Osteoblast (primary cell): ENCODE measurements at regions not wholly inside any gene's neighbourhood (a gene's known extent, or its start where the extent isn't known, plus 50 kb on each side); places are given as distances from the start of the nearest gene placed in this dataset.

Experiments used
- DNase-seq: peaks from one replicate; pipeline ENCODE4 v3.0.0; 2011; ENCODE audit warnings: low spot score, mixed read lengths; ENCODE audit not compliant: insufficient read length; ENCODE audit errors: missing footprints
- H2AFZ ChIP-seq: 2 replicates; pipeline ENCODE4 v1.6.0; 2011; ENCODE audit warnings: mild to moderate bottlenecking, low read length
- H3K27ac ChIP-seq: 2 replicates; pipeline ENCODE4 v1.5.1; 2011; ENCODE audit warnings: mild to moderate bottlenecking, low read depth, low read length, moderate library complexity
- H3K27me3 ChIP-seq: 2 replicates; pipeline ENCODE4 v1.6.0; 2012; ENCODE audit warnings: mild to moderate bottlenecking, control low read depth, inconsistent platforms, low read length, moderate library complexity; ENCODE audit not compliant: insufficient read depth
- H3K36me3 ChIP-seq: 2 replicates; pipeline ENCODE4 v1.5.1; 2011; ENCODE audit warnings: mild to moderate bottlenecking, low read length, control low read depth, moderate library complexity; ENCODE audit not compliant: insufficient read depth
- H3K4me1 ChIP-seq: 2 replicates; pipeline ENCODE4 v1.5.1; 2011; ENCODE audit warnings: mild to moderate bottlenecking, low read length, control low read depth, moderate library complexity; ENCODE audit not compliant: insufficient read depth
- H3K4me2 ChIP-seq: 2 replicates; pipeline ENCODE4 v1.6.0; 2011; ENCODE audit warnings: mild to moderate bottlenecking, low read length; ENCODE audit not compliant: insufficient read depth
- H3K4me3 ChIP-seq: fragments of 200-600 bp; sonication (generic); 3 replicates; pipeline ENCODE4 v1.5.1; 2012; ENCODE audit warnings: mild to moderate bottlenecking, low read length, inconsistent platforms; ENCODE audit not compliant: insufficient read depth
- H3K79me2 ChIP-seq: 2 replicates; pipeline ENCODE4 v1.6.0; 2012; ENCODE audit warnings: mild to moderate bottlenecking, low read length, control low read depth, inconsistent platforms; ENCODE audit not compliant: insufficient read depth
- H3K9me3 ChIP-seq: 2 replicates; pipeline ENCODE4 v1.5.1; 2011; ENCODE audit warnings: low read depth, low read length, control low read depth
- H4K20me1 ChIP-seq: 2 replicates; pipeline ENCODE4 v1.6.0; 2012; ENCODE audit warnings: mild to moderate bottlenecking, low read length, control low read depth; ENCODE audit not compliant: insufficient read depth
- TF ChIP-seq, protein P1 (sequence below): IDR thresholded peaks from 2 replicates; pipeline ENCODE4 v1.5.1; 2011; ENCODE audit warnings: mild to moderate bottlenecking, low read depth, low read length, moderate library complexity; ENCODE audit errors: extremely low read depth

GRCh38 chr2:228257379-228257778, 75.9 kb upstream of the SPHKAP start:
- Histone ChIP-seq H3K79me2 (no peaks in the 10 kb centered on the region), H3K4me2 (no peak overlapping the region), H3K9me3 (peaks cover 5% of the 10 kb centered on the region), H3K36me3 (no peaks in the 10 kb centered on the region), H3K27me3 (no peaks in the 10 kb centered on the region), H4K20me1 (no peaks in the 10 kb centered on the region), H2AFZ (no peak overlapping the region), H3K4me3 (no peak overlapping the region), H3K27ac (no peak overlapping the region), H3K4me1 (no peaks in the 10 kb centered on the region)
- DNase-seq = no peak
- TF ChIP-seq, protein P1, sequence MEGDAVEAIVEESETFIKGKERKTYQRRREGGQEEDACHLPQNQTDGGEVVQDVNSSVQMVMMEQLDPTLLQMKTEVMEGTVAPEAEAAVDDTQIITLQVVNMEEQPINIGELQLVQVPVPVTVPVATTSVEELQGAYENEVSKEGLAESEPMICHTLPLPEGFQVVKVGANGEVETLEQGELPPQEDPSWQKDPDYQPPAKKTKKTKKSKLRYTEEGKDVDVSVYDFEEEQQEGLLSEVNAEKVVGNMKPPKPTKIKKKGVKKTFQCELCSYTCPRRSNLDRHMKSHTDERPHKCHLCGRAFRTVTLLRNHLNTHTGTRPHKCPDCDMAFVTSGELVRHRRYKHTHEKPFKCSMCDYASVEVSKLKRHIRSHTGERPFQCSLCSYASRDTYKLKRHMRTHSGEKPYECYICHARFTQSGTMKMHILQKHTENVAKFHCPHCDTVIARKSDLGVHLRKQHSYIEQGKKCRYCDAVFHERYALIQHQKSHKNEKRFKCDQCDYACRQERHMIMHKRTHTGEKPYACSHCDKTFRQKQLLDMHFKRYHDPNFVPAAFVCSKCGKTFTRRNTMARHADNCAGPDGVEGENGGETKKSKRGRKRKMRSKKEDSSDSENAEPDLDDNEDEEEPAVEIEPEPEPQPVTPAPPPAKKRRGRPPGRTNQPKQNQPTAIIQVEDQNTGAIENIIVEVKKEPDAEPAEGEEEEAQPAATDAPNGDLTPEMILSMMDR = no peak

- Histone ChIP-seq H3K36me3 (no peaks in the 10 kb centered on the region), H3K9me3 (peaks cover 2% of the 10 kb centered on the region), H3K79me2 (no peaks in the 10 kb centered on the region), H3K27ac (no peak overlapping the region), H3K4me3 (no peak overlapping the region), H4K20me1 (no peaks in the 10 kb centered on the region), H2AFZ (no peak overlapping the region), H3K4me1 (no peaks in the 10 kb centered on the region), H3K4me2 (no peak overlapping the region), H3K27me3 (no peaks in the 10 kb centered on the region)
- no peak for DNase-seq
- TF ChIP-seq, protein P1 = no peak
These were observed 72.3 kb upstream of the SPHKAP start for GRCh38 chr2:228253752-228254151.

GRCh38 chr2:228247335-228247734, 65.8 kb upstream of the SPHKAP start:
- H3K4me2 ChIP-seq = no peak overlapping the region
- H3K4me3 ChIP-seq = no peak overlapping the region

GRCh38 chr2:228245601-228246000, 64.1 kb upstream of the SPHKAP start:
- no peak overlapping the region for H3K27ac ChIP-seq
- TF ChIP-seq, protein P1 = no peak
- DNase-seq = no peak
- H3K27me3 ChIP-seq = no peaks in the 10 kb centered on the region
- no peak overlapping the region for H3K4me3 ChIP-seq
- no peak overlapping the region for H2AFZ ChIP-seq
- H3K4me1 ChIP-seq = no peaks in the 10 kb centered on the region
- no peaks in the 10 kb centered on the region for H3K79me2 ChIP-seq
- no peaks in the 10 kb centered on the region for H3K36me3 ChIP-seq
- no peaks in the 10 kb centered on the region for H4K20me1 ChIP-seq
- no peak overlapping the region for H3K4me2 ChIP-seq
- peaks cover 2% of the 10 kb centered on the region for H3K9me3 ChIP-seq

More at GRCh38 chr2:228247335-228247734, 65.8 kb upstream of the SPHKAP start:
- no peaks in the 10 kb centered on the region for H3K4me1 ChIP-seq
- no peak for DNase-seq
- H3K36me3 ChIP-seq = no peaks in the 10 kb centered on the region
- H3K79me2 ChIP-seq = no peaks in the 10 kb centered on the region
- no peak overlapping the region for H2AFZ ChIP-seq
- H3K27ac ChIP-seq = no peak overlapping the region
- H3K27me3 ChIP-seq = no peaks in the 10 kb centered on the region
- no peaks in the 10 kb centered on the region for H4K20me1 ChIP-seq
- peaks cover 2% of the 10 kb centered on the region for H3K9me3 ChIP-seq
- TF ChIP-seq, protein P1 = no peak
